ENCODE measurements at regions not wholly inside any gene's neighbourhood (a gene's known extent, or its start where the extent isn't known, plus 50 kb on each side); places are given as distances from the start of the nearest gene placed in this dataset.

GRCh38 chr11:112723676-112724495 lies 237.3 kb upstream of the NCAM1 start:
- 48% methylated on average over 13 of the region's 13 CpGs for WGBS

More at GRCh38 chr11:112723676-112724495, 237.3 kb upstream of the NCAM1 start:
- Histone ChIP-seq H3K27me3 (ENCODE audit: control insufficient read depth in 4 of 4, insufficient read depth in 4 of 4, low read length in 3 of 4) (peaks cover 0 to 6% (median 0%) of the 10 kb centered on the region in 4 donors), H3K36me3 (ENCODE audit: control insufficient read depth in 4 of 4, insufficient read depth in 3 of 4, low read depth in 1 of 4, low read length in 3 of 4) (no peaks in the 10 kb centered on the region), H3K9me3 (ENCODE audit: control insufficient read depth in 4 of 4, low read length in 3 of 4) (no peaks in the 10 kb centered on the region), H3K4me1 (ENCODE audit: control insufficient read depth in 4 of 4, insufficient read depth in 4 of 4, low read length in 3 of 4) (no peaks in the 10 kb centered on the region), H3K9ac (ENCODE audit: low read depth in 1 of 2, low read length in 2 of 2) (no peak overlapping the region), H3K27ac (ENCODE audit: low read depth in 1 of 2, low read length in 2 of 2) (no peak overlapping the region), H3K4me3 (ENCODE audit: low read depth in 1 of 3, low read length in 3 of 3) (no peak overlapping the region)
- no peak for DNase-seq (ENCODE audit: low spot score)
- TF ChIP-seq REST (IDR thresholded peaks at IDR 0.05), result no peak
- TF ChIP-seq RAD21 (IDR thresholded peaks at IDR 0.05), result no peak
- no peak for TF ChIP-seq NR2F2 (IDR thresholded peaks at IDR 0.05)
- TF ChIP-seq FOXA1 (IDR thresholded peaks at IDR 0.05), result no peak
- no peak for TF ChIP-seq CTCF (IDR thresholded peaks at IDR 0.05; ENCODE audit: low read depth, low read length, missing input control)
- no peak for TF ChIP-seq HNF4A (conservative IDR thresholded peaks at IDR 0.05)
- TF ChIP-seq GABPA (IDR thresholded peaks at IDR 0.05 in 1 of 2, conservative IDR thresholded peaks at IDR 0.05 in 1 of 2), result no peak
- no peak for TF ChIP-seq HNF4G (IDR thresholded peaks at IDR 0.05)
- TF ChIP-seq JUND (IDR thresholded peaks at IDR 0.05), result no peak
- no peak for TF ChIP-seq YY1 (IDR thresholded peaks at IDR 0.05)
- no peak for TF ChIP-seq ZBTB33 (IDR thresholded peaks at IDR 0.05)
- no peak for TF ChIP-seq RXRA (IDR thresholded peaks at IDR 0.05)

Measured in liver (tissue), 8 donors.